SHP77 treated with DMSO at 0.1 percent for 48 hours (cell line): ENCODE measurements at regions not wholly inside any gene's neighbourhood (a gene's known extent, or its start where the extent isn't known, plus 50 kb on each side); places are given as distances from the start of the nearest gene placed in this dataset.

Experiments used
- DNase-seq: peaks from one replicate; lab custom pipeline; 2025; lab: John Stamatoyannopoulos, UW

DNA sequence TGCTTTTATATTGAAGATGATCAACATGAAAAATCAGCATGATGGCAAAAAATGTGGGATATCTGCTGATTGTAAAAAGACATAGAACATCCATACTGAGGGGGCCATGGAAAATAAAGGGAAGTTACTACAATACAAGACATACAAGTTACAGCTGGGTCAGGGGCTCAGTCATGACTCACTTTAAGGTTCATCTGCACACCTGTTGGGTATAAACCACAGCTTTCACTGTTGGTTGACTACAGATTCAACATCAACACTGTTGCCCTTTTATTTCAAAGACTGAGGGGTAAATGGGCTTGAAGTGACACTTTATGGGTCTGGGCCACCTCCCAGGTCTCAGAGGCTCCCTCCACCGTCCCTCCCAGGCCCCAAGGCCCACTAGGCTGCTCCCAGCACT lies 98.1 kb upstream of the IRS2 start:
- DNase-seq = no peak

GRCh38 chr13:109883181-109884180 lies 97.1 kb upstream of the IRS2 start:
- peak; percentile 26 for DNase-seq

DNA sequence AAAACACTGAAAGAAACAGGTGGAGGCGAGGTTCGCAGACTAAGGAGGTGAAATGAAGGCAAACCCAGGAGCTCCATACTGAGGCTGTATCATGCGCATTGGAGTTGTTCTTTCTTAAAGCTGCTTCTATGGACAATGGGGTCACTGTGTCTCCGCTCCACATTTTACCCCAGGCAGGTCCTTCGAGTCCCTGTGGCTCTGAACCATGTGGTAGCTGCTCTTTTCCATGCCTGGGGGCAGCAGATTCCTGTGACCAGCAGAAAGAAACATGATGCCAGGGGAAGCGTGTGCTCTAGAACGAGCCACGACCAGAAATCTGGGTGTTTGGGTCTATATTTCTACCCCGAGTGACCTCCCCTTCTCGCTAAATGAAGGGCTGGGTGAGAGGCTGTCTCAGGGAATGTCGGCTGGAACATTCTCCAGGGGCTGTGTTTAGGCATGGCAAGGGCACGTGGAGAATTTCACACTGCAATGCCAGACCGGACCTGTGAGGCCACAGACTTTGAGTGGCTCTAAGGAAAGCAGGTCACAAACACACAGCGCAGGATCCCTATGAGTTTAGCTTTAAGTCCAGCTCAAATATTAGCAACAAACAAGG lies 95.7 kb upstream of the IRS2 start:
- DNase-seq = no peak

DNA sequence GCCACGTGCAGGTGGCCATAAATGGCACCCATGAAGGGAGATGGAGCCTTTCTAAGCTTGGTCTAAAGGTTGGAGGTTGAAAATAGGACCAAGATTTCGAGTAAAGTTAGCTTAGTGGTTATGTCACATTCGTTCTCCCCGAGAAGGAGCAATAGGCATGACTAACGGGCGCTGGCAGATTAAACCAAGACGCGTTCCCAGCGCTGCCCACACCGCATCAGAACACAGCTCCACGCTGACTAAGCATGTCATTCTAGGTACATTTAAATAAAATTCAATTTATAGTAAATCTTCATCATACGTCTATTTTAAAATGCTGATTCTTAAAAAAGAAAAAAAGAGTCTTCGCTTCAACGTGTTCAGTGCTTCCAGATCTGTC lies 95.0 kb upstream of the IRS2 start:
- no peak for DNase-seq

GRCh38 chr13:109880371-109881346 lies 94.3 kb upstream of the IRS2 start:
- no peak for DNase-seq

DNA sequence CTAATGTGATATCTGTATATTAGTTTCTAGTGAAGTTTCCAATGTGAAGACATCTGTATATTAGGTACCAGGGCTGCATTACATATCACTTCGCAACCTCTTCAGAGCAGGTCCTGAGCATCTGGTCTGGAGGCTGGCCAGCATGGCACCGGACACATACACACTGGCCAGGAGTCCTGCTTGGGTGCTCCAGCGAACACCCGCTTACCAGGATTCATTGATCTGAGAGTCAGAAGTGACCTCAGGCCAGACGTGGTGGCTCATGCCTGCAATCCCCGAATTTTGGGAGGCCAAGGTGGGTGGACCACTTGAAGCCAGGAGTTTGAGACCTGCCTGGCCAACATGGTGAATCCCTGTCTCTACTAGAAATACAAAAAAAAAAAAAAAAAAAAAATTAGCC lies 93.0 kb upstream of the IRS2 start:
- no peak for DNase-seq

DNA sequence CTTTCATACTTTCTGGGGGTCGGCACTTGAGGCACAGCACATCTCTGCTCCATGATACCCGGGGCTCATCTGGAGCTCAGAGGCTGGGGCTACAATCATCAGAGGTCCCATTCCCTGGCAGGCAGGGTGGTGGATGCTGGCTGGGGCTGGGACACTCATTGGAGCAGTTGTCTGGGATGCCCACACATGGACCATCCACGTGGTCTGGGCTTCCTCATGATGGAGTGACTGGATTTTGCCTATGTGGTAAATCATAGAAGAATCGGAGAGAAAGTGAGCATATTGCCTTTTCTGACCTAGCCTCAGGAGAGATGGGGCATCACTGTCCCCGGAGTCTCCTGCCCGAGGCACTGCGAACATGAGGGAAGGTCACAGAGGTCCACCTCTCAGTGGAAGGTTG lies 91.4 kb upstream of the IRS2 start:
- DNase-seq = no peak

DNA sequence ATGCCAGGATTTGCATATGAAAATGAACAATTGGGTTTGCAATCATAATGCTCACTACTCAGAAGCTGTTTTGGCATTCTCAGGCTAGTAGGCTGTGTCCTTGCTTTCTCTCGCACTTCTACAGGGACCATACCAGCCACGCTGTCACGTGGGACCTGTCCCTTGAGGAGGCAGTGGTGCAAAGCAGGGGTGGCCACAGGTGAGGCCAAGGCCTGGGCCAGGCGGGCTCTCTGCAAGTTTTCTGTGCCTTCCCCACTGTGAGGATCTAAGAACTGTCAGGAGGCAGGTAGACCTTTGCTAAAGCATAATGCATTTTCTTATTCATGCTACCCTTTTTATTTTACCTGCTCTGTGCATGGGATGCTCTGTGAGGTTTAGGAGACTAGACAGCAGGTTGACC lies 89.4 kb upstream of the IRS2 start:
- DNase-seq = no peak

GRCh38 chr13:109874484-109875454 lies 88.4 kb upstream of the IRS2 start:
- DNase-seq = no peak

GRCh38 chr13:109873351-109874123 lies 87.2 kb upstream of the IRS2 start:
- no peak for DNase-seq

- no peak for DNase-seq
These were observed 86.5 kb upstream of the IRS2 start for GRCh38 chr13:109872864-109873263.

DNA sequence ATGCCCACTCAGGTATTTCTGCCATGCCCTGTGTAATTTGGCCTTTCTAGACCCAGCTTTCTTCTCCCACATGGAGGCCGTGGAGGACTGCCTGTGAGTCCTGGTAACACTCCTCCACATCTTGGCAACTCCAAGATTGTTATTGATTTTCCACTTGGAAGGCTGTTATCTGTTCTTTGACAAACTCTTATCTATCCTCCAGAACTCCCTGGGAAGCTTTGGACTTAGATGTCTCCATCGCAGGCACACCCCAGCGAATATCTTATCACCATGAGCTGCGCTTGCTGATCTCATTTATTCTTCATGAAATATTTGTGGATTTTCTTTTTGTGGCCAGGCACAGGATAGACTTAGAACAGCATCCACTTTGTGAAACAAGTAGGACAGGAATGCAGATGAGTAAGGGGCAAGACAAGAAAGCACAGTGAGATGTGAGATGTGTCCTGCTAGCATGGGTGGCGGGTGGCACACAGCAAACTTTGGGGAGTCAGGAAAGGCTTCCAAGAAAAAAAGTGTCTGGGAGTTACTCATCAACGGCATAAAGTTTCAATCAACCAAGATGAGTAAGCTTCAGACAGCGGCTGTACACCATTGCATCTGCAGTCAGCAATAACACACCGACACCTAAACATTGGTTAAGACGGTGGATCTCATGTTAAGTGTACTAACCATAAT lies 84.5 kb upstream of the IRS2 start:
- DNase-seq = no peak

- DNase-seq = no peak
These were observed 83.9 kb upstream of the IRS2 start for GRCh38 chr13:109870274-109870673.

- peak; percentile 98 for DNase-seq
These were observed 83.2 kb upstream of the IRS2 start for GRCh38 chr13:109869312-109870237.

- no peak for DNase-seq
These were observed 82.4 kb upstream of the IRS2 start for GRCh38 chr13:109868578-109869311.

GRCh38 chr13:109867766-109868165 lies 81.4 kb upstream of the IRS2 start:
- peak; percentile 24 for DNase-seq

DNA sequence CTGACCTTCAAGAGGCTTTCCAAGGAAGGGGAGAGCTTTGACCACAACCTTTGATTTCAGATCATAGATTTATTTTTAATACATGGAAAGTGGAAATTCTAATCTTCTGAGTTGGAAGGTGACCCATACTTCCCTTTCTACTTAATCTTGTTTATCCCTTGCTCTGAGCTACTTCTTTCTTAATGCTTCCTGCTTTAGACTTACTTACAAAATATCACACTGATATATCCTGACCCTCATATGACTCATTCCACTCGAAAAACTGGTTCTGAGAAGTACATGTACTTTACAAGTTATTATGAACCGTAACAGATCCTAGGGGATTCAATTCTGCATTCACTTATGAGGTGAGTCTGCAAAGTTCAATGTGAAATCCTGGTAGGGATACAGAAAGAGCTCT lies 76.2 kb upstream of the IRS2 start:
- no peak for DNase-seq

GRCh38 chr13:109859898-109860297 lies 73.5 kb upstream of the IRS2 start:
- no peak for DNase-seq
